CD4-positive, CD25-positive, alpha-beta regulatory T cell (primary cell): ENCODE measurements at regions not wholly inside any gene's neighbourhood (a gene's known extent, or its start where the extent isn't known, plus 50 kb on each side); places are given as distances from the start of the nearest gene placed in this dataset.
A peak's percentile ranks its signal among the peaks of the same experiment; 100 is the strongest.

Source experiments
- ATAC-seq, 2 donors: fragments of 150-1000 bp; cut with Tn5 transposase; one replicate each; pipeline ENCODE4 v1.10.0; 2021; ENCODE audit warnings: low read depth in 2 of 2, moderate number of reproducible peaks in 2 of 2, moderate library complexity in 1 of 2
- DNase-seq, 3 donors: peaks; one replicate each; pipeline versions ENCODE4 v3.0.0 to v3.0.0-alpha.2; 2012 to 2022; ENCODE audit warnings: mixed read lengths in 1 of 3
- H3K27ac ChIP-seq: one replicate; pipeline ENCODE4 v1.7.0; 2013; ENCODE audit warnings: mild to moderate bottlenecking, low read length; ENCODE audit not compliant: insufficient read depth, poor library complexity, severe bottlenecking
- H3K27me3 ChIP-seq: one replicate; pipeline ENCODE4 v1.7.0; 2013; ENCODE audit warnings: low read length; ENCODE audit not compliant: control insufficient read depth, insufficient read depth
- H3K36me3 ChIP-seq: one replicate; pipeline ENCODE4 v1.7.0; 2013; ENCODE audit warnings: mild to moderate bottlenecking, low read length, moderate library complexity; ENCODE audit not compliant: control insufficient read depth, insufficient read depth
- H3K4me1 ChIP-seq: 2 replicates; pipeline ENCODE4 v1.7.0; 2013; ENCODE audit warnings: mild to moderate bottlenecking, low read length; ENCODE audit not compliant: insufficient read depth, control insufficient read depth, poor library complexity, severe bottlenecking
- H3K4me3 ChIP-seq: one replicate; pipeline ENCODE4 v1.7.0; 2013; ENCODE audit warnings: low read depth, mild to moderate bottlenecking, low read length, moderate library complexity
- H3K9me3 ChIP-seq, 2 experiments: 1 replicate in 1 of 2; 2 replicates in 1 of 2; pipeline ENCODE4 v1.7.0; 2013; ENCODE audit warnings: low read length in 2 of 2, mild to moderate bottlenecking in 1 of 2, moderate library complexity in 1 of 2; ENCODE audit not compliant: control insufficient read depth in 2 of 2
- H3K27ac Mint-ChIP-seq, 3 donors: one replicate each; pipeline ENCODE4 v1.8.0; 2020 to 2022; ENCODE audit warnings: mild to moderate bottlenecking in 3 of 3, mixed read lengths in 3 of 3, moderate library complexity in 2 of 3
- H3K27me3 Mint-ChIP-seq: one replicate; pipeline ENCODE4 v1.8.0; 2022; ENCODE audit warnings: mild to moderate bottlenecking, mixed read lengths
- H3K36me3 Mint-ChIP-seq: one replicate; pipeline ENCODE4 v1.8.0; 2020; ENCODE audit warnings: mixed read lengths
- H3K4me1 Mint-ChIP-seq, 4 donors: one replicate each; pipeline ENCODE4 v1.8.0; 2020 to 2022; ENCODE audit warnings: mixed read lengths in 4 of 4, mild to moderate bottlenecking in 1 of 4
- H3K4me3 Mint-ChIP-seq, 4 donors: one replicate each; pipeline ENCODE4 v1.8.0; 2020 to 2022; ENCODE audit warnings: mild to moderate bottlenecking in 4 of 4, mixed read lengths in 4 of 4, moderate library complexity in 3 of 4
- H3K9me3 Mint-ChIP-seq, 7 donors: one replicate each; pipeline ENCODE4 v1.8.0; 2020 to 2022; ENCODE audit warnings: mixed read lengths in 7 of 7, mild to moderate bottlenecking in 3 of 7, moderate library complexity in 2 of 7

- Histone ChIP-seq H3K4me1 (no peaks in the 10 kb centered on the region), H3K36me3 (no peaks in the 10 kb centered on the region), H3K9me3 (no peaks in the 10 kb centered on the region), H3K27me3 (no peaks in the 10 kb centered on the region), H3K4me3 (no peak overlapping the region), H3K27ac (no peak overlapping the region)
- Mint-ChIP-seq H3K4me3 (no peak overlapping the region), H3K27me3 (peaks cover 20% of the 10 kb centered on the region), H3K4me1 (no peaks in the 10 kb centered on the region), H3K36me3 (no peaks in the 10 kb centered on the region), H3K9me3 (no peaks in the 10 kb centered on the region), H3K27ac (no peak overlapping the region)
- ATAC-seq (no peak), DNase-seq (no peak)
Observed at GRCh38 chr2:47249931-47250330, 73.6 kb upstream of the CALM2 start.

GRCh38 chr2:47249157-47249900 lies 73.0 kb upstream of the CALM2 start:
- no peaks in the 10 kb centered on the region for H3K36me3 ChIP-seq
- DNase-seq (no peak), ATAC-seq (no peak)
- H3K4me1 ChIP-seq, result no peaks in the 10 kb centered on the region
- Mint-ChIP-seq H3K27me3 (peaks cover 15% of the 10 kb centered on the region), H3K36me3 (no peaks in the 10 kb centered on the region), H3K9me3 (no peaks in the 10 kb centered on the region), H3K27ac (no peak overlapping the region), H3K4me1 (no peaks in the 10 kb centered on the region), H3K4me3 (no peak overlapping the region)
- no peak overlapping the region for H3K27ac ChIP-seq
- no peaks in the 10 kb centered on the region for H3K9me3 ChIP-seq
- H3K4me3 ChIP-seq, result no peak overlapping the region
- no peaks in the 10 kb centered on the region for H3K27me3 ChIP-seq

GRCh38 chr2:47243596-47244323 lies 67.4 kb upstream of the CALM2 start:
- H3K36me3 Mint-ChIP-seq, result no peaks in the 10 kb centered on the region

GRCh38 chr2:47241715-47242114 lies 65.4 kb upstream of the CALM2 start:
- ATAC-seq (no peak), DNase-seq (no peak)
- Histone ChIP-seq H3K27me3 (peaks cover 4% of the 10 kb centered on the region), H3K27ac (no peak overlapping the region), H3K36me3 (no peaks in the 10 kb centered on the region), H3K4me3 (no peak overlapping the region), H3K9me3 (no peaks in the 10 kb centered on the region), H3K4me1 (no peaks in the 10 kb centered on the region)
- no peak overlapping the region for H3K27ac Mint-ChIP-seq
- H3K9me3 Mint-ChIP-seq, result no peaks in the 10 kb centered on the region
- H3K4me1 Mint-ChIP-seq, result no peaks in the 10 kb centered on the region
- no peak overlapping the region for H3K4me3 Mint-ChIP-seq
- H3K27me3 Mint-ChIP-seq, result peaks cover 28% of the 10 kb centered on the region
- H3K36me3 Mint-ChIP-seq, result no peaks in the 10 kb centered on the region

More at GRCh38 chr2:47243596-47244323, 67.4 kb upstream of the CALM2 start:
- DNase-seq (no peak), ATAC-seq (no peak)
- Histone ChIP-seq H3K4me3 (no peak overlapping the region), H3K36me3 (no peaks in the 10 kb centered on the region), H3K27me3 (peaks cover 4% of the 10 kb centered on the region), H3K4me1 (no peaks in the 10 kb centered on the region), H3K27ac (no peak overlapping the region), H3K9me3 (no peaks in the 10 kb centered on the region)
- no peak overlapping the region for H3K27ac Mint-ChIP-seq
- H3K4me1 Mint-ChIP-seq, result no peaks in the 10 kb centered on the region
- no peaks in the 10 kb centered on the region for H3K9me3 Mint-ChIP-seq
- H3K27me3 Mint-ChIP-seq, result peaks cover 24% of the 10 kb centered on the region
- no peak overlapping the region for H3K4me3 Mint-ChIP-seq

- Mint-ChIP-seq H3K36me3 (no peaks in the 10 kb centered on the region), H3K27me3 (peaks cover 21% of the 10 kb centered on the region), H3K4me1 (no peaks in the 10 kb centered on the region), H3K27ac (no peak overlapping the region), H3K9me3 (no peaks in the 10 kb centered on the region), H3K4me3 (no peak overlapping the region)
- Histone ChIP-seq H3K9me3 (no peaks in the 10 kb centered on the region), H3K27ac (no peak overlapping the region), H3K4me3 (no peak overlapping the region), H3K4me1 (no peaks in the 10 kb centered on the region), H3K27me3 (peaks cover 7% of the 10 kb centered on the region), H3K36me3 (no peaks in the 10 kb centered on the region)
- ATAC-seq, result no peak
- no peak for DNase-seq
Observed at GRCh38 chr2:47239119-47239969, 63.0 kb upstream of the CALM2 start.

- ATAC-seq (no peak), DNase-seq (no peak)
- Mint-ChIP-seq H3K36me3 (no peaks in the 10 kb centered on the region), H3K27me3 (peaks cover 27% of the 10 kb centered on the region), H3K9me3 (no peaks in the 10 kb centered on the region), H3K4me1 (no peaks in the 10 kb centered on the region), H3K27ac (peak overlapping the region in 1 of 3 donors; percentile 61), H3K4me3 (no peak overlapping the region)
- H3K36me3 ChIP-seq, result no peaks in the 10 kb centered on the region
- H3K27ac ChIP-seq, result no peak overlapping the region
- no peak overlapping the region for H3K4me3 ChIP-seq
- peaks cover 7% of the 10 kb centered on the region for H3K27me3 ChIP-seq
- H3K4me1 ChIP-seq, result no peaks in the 10 kb centered on the region
- H3K9me3 ChIP-seq, result no peaks in the 10 kb centered on the region
Observed at GRCh38 chr2:47238638-47239037, 62.3 kb upstream of the CALM2 start.

- no peak for DNase-seq
- no peak overlapping the region for H3K27ac Mint-ChIP-seq
Observed at GRCh38 chr2:47237375-47238334, 61.3 kb upstream of the CALM2 start.

More at GRCh38 chr2:47237375-47238334, 61.3 kb upstream of the CALM2 start:
- Histone ChIP-seq H3K27ac (no peak overlapping the region), H3K9me3 (no peaks in the 10 kb centered on the region), H3K36me3 (no peaks in the 10 kb centered on the region), H3K27me3 (peaks cover 7% of the 10 kb centered on the region), H3K4me3 (no peak overlapping the region), H3K4me1 (no peaks in the 10 kb centered on the region)
- Mint-ChIP-seq H3K9me3 (no peaks in the 10 kb centered on the region), H3K27me3 (peaks cover 27% of the 10 kb centered on the region), H3K4me1 (no peaks in the 10 kb centered on the region), H3K36me3 (no peaks in the 10 kb centered on the region), H3K4me3 (no peak overlapping the region)
- ATAC-seq, result no peak
